ENCODE measurements at regions not wholly inside any gene's neighbourhood (a gene's known extent, or its start where the extent isn't known, plus 50 kb on each side); places are given as distances from the start of the nearest gene placed in this dataset.

DNA sequence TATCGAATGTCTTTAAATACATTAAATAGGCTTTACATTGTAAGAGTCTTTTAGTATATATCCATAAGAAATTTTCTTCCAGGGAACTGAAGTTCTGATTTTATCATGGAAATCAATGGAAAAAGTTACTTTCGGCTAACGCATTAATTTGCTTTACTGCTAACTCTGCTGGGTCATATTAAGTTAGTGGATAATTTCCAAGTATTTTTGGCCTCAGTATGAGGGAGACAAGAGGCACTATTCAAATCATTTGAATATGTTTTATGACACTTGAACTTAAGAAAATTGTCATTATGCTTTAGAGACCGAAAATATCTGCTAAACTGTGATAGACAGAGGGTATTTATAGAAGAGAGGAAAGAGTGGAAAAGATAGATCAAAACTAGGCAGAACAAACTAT lies 237.5 kb downstream of the PCDH7 start:
- ChIA-PET POLR2A (no interaction called here), CTCF (no interaction called here)
- DNase-seq (ENCODE audit: extremely low spot score) = no peak
- TF ChIP-seq, protein P1, sequence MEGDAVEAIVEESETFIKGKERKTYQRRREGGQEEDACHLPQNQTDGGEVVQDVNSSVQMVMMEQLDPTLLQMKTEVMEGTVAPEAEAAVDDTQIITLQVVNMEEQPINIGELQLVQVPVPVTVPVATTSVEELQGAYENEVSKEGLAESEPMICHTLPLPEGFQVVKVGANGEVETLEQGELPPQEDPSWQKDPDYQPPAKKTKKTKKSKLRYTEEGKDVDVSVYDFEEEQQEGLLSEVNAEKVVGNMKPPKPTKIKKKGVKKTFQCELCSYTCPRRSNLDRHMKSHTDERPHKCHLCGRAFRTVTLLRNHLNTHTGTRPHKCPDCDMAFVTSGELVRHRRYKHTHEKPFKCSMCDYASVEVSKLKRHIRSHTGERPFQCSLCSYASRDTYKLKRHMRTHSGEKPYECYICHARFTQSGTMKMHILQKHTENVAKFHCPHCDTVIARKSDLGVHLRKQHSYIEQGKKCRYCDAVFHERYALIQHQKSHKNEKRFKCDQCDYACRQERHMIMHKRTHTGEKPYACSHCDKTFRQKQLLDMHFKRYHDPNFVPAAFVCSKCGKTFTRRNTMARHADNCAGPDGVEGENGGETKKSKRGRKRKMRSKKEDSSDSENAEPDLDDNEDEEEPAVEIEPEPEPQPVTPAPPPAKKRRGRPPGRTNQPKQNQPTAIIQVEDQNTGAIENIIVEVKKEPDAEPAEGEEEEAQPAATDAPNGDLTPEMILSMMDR (IDR thresholded peaks at IDR 0.05; ENCODE audit: control extremely low read depth, extremely low read depth, low read depth, missing control alignments) = no peak

DNA sequence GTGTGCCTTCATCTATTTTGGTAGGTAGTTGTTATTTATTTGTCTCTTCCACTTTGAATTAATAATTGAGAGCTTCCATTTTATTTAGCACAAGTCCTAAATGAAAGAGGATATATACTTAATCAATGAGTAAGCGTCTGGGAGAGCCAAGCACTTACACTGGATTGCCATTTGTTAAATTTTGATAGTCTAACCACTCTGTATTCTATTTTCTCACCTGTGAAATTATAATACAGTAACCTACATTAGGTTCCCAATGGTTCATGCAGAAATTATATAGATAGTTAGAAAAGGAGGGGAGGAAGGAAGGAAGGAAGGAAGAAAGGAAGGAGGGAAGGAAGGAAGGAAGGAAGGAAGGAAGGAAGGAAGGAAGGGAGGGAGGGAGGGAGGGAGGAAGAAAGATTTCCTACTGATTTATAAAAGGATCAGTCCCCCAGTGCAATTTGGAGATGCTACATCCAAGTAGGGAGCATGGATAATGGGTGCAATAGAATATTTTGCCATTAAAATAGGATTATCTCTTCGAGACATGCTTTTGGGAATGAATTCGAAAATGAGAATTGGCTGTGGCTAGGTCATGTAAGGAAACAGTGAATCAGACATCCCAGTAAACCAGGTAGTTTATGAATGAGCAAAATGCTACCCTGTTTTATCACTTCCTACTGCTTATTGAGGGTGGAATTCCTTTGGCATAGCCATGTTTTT lies 239.8 kb downstream of the PCDH7 start:
- ChIA-PET CTCF (interaction anchor here (1.4 kb wide), 1 partner anchor 11 kb away, joined by 5 read pairs; no protein-coding TSS in a partner anchor), POLR2A (no interaction called here)
- DNase-seq (ENCODE audit: extremely low spot score) = no peak
- TF ChIP-seq, protein P1 (IDR thresholded peaks at IDR 0.05; ENCODE audit: control extremely low read depth, extremely low read depth, low read depth, missing control alignments) = no peak

DNA sequence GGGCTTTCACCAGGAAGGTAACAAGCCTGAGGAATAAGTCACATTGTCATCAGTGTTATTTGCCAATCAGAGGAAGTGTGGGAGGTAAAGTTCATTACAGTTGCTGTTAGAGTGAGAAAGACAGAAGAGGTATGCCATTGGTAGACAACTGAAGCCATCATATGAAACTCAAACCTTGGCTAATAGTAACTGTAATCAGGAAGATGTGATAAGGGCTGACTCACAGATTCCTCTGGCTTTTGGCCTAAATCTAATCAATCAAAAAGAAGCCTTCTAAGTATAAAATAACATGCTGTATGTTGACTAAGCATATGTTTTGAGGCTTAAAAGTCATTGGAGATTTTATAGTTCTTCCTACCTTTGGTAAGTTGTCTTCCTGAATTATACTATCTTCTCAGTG lies 242.8 kb downstream of the PCDH7 start:
- POLR2A ChIA-PET = no interaction called here
- DNase-seq (ENCODE audit: extremely low spot score) = no peak
- TF ChIP-seq, protein P1 (IDR thresholded peaks at IDR 0.05; ENCODE audit: control extremely low read depth, extremely low read depth, low read depth, missing control alignments) = no peak
- CTCF ChIA-PET = no interaction called here

DNA sequence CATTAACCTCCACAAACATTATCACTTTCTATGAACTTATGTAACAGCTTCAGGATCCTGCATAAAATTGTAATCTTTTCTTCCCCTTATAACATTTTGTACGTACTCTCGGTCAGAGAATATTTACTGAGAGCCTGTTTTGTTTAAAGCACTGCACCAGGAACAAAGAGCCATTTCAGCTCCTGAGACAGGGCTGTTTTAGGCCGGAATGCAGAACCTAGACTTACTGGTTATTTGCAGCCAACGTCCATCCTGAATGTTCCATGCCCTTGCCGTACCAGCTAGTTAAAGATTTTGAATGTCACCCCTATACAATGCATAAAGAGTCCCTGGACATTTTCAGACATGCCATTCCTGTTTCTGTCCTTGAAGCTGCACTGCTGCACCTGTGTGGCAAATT lies 248.8 kb downstream of the PCDH7 start:
- TF ChIP-seq, protein P1 (IDR thresholded peaks at IDR 0.05; ENCODE audit: control extremely low read depth, extremely low read depth, low read depth, missing control alignments) = no peak

DNA sequence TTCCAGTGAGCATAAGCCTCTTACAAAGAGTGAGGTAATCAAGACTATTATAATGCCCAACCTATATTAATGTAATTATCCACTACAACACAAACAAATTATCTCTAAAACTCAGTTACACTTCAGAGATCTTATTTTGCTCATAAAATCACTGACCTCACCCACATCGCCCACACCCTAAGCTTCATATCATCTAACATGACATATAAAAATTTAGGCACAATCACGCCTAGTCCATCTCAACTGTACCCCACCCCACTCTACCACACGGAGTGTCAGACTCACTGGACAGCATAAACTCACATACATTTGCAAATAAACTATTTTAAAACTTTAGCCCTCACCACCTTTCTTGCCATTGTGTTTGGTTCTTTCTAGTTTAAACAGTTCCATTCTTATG lies 252.4 kb downstream of the PCDH7 start:
- TF ChIP-seq, protein P1 (IDR thresholded peaks at IDR 0.05; ENCODE audit: control extremely low read depth, extremely low read depth, low read depth, missing control alignments) = no peak
- DNase-seq (ENCODE audit: extremely low spot score) = no peak
- ChIA-PET POLR2A (no interaction called here), CTCF (no interaction called here)

More for the DNA sequence above, 248.8 kb downstream of the PCDH7 start:
- DNase-seq (ENCODE audit: extremely low spot score) = no peak
- CTCF ChIA-PET = interaction anchor here (1.1 kb wide), 1 partner anchor 60 kb away, joined by 3 read pairs; no protein-coding TSS in a partner anchor
- POLR2A ChIA-PET = no interaction called here

DNA sequence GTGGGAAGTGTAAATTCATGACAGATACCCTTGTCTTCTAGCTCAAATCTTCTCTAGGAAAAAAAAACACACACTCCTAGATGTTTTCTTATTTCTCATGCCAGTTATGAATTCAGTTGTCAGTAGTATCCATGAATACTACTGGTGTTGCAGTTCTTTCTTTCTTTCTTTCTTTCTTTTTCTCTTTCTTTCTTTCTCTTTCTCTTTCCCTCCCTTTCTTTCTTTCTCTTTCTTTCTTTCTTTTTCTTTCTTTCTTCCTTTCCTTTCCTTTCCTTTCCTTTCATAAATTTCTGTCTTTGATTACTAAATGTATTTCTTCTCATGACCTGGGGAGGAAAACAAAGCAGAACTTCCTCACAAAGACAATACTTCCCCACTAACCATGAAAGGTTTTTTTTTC lies 253.8 kb downstream of the PCDH7 start:
- CTCF ChIA-PET = no interaction called here
- POLR2A ChIA-PET = no interaction called here

More for the DNA sequence above, 253.8 kb downstream of the PCDH7 start:
- TF ChIP-seq, protein P1 (IDR thresholded peaks at IDR 0.05; ENCODE audit: control extremely low read depth, extremely low read depth, low read depth, missing control alignments) = no peak
- no peak for DNase-seq (ENCODE audit: extremely low spot score)
